ENCODE measurements at regions not wholly inside any gene's neighbourhood (a gene's known extent, or its start where the extent isn't known, plus 50 kb on each side); places are given as distances from the start of the nearest gene placed in this dataset.
"Not testable (repeated sequence)": the region's sequence is repeated elsewhere in the genome, so short reads cannot be mapped to it uniquely, and the experiment has no call there.

- DNase-seq, result no peak
These were observed 252.8 kb upstream of the CNTN6 start for GRCh38 chr3:839981-840380.

- no peak for DNase-seq
These were observed 241.6 kb upstream of the CNTN6 start for GRCh38 chr3:851098-851790.

GRCh38 chr3:852033-852432 is 240.8 kb upstream of the CNTN6 start:
- no peak for DNase-seq

- DNase-seq, result no peak
These were observed 239.3 kb upstream of the CNTN6 start for GRCh38 chr3:853489-853888.

GRCh38 chr3:859135-859534 is 233.7 kb upstream of the CNTN6 start:
- no peak for DNase-seq

GRCh38 chr3:861721-862120 is 231.1 kb upstream of the CNTN6 start:
- DNase-seq, result no peak

GRCh38 chr3:869269-869668 is 223.6 kb upstream of the CNTN6 start:
- DNase-seq, result no peak

- DNase-seq, result no peak
These were observed 223.1 kb upstream of the CNTN6 start for GRCh38 chr3:869734-870133.

GRCh38 chr3:871651-872050 is 221.2 kb upstream of the CNTN6 start:
- DNase-seq, result no peak

GRCh38 chr3:877001-877400 is 215.8 kb upstream of the CNTN6 start:
- DNase-seq, result no peak

- no peak for DNase-seq
These were observed 214.1 kb upstream of the CNTN6 start for GRCh38 chr3:878746-879145.

- DNase-seq, result no peak
These were observed 212.5 kb upstream of the CNTN6 start for GRCh38 chr3:880371-880770.

GRCh38 chr3:882533-882932 is 210.3 kb upstream of the CNTN6 start:
- no peak for DNase-seq

GRCh38 chr3:901953-902778 is 190.7 kb upstream of the CNTN6 start:
- no peak for DNase-seq

GRCh38 chr3:905217-905616 is 187.6 kb upstream of the CNTN6 start:
- DNase-seq, result no peak

GRCh38 chr3:906739-907138 is 186.1 kb upstream of the CNTN6 start:
- no peak for DNase-seq

- no peak for DNase-seq
These were observed 184.0 kb upstream of the CNTN6 start for GRCh38 chr3:908839-909238.

GRCh38 chr3:912717-913116 is 180.1 kb upstream of the CNTN6 start:
- DNase-seq, result not testable (repeated sequence)

- no peak for DNase-seq
These were observed 169.5 kb upstream of the CNTN6 start for GRCh38 chr3:923161-923910.

GRCh38 chr3:930866-931265 is 162.0 kb upstream of the CNTN6 start:
- DNase-seq, result no peak

- DNase-seq, result no peak
These were observed 159.5 kb upstream of the CNTN6 start for GRCh38 chr3:933326-933725.

GRCh38 chr3:944786-945185 is 148.0 kb upstream of the CNTN6 start:
- no peak for DNase-seq

- no peak for DNase-seq
These were observed 147.1 kb upstream of the CNTN6 start for GRCh38 chr3:945738-946137.

- no peak for DNase-seq
These were observed 139.9 kb upstream of the CNTN6 start for GRCh38 chr3:952906-953305.
